NCI-H2227 treated with DMSO at 0.1 percent for 48 hours (cell line): ENCODE measurements at regions not wholly inside any gene's neighbourhood (a gene's known extent, or its start where the extent isn't known, plus 50 kb on each side); places are given as distances from the start of the nearest gene placed in this dataset.
"Not testable (repeated sequence)": the region's sequence is repeated elsewhere in the genome, so short reads cannot be mapped to it uniquely, and the experiment has no call there.

Experiments
- DNase-seq: peaks from one replicate; lab custom pipeline; 2025; lab: John Stamatoyannopoulos, UW

DNA sequence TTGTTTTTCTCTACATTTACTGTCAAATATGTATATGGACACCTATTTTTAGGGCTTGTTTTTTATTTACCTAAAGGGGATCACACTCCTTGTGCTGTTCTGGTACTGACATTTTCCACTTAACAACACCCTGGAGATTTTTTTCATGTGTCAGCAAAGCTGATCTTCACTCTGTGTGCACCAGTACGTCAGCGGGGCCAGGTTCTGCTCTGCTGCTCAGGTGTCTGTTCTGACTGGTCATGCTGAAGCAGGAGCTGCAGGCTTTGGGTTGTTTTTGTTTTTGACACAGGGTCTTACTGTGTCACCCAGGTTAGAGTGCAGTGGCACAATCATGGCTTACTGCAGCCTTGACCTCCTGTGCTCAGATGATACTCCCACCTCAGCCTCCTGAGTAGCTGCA is 81.9 kb upstream of the CCND2 start:
- no peak for DNase-seq

GRCh38 chr12:4191149-4191548 is 82.4 kb upstream of the CCND2 start:
- DNase-seq = no peak

GRCh38 chr12:4190366-4191063 is 83.0 kb upstream of the CCND2 start:
- no peak for DNase-seq

GRCh38 chr12:4189721-4190120 is 83.8 kb upstream of the CCND2 start:
- DNase-seq = no peak

DNA sequence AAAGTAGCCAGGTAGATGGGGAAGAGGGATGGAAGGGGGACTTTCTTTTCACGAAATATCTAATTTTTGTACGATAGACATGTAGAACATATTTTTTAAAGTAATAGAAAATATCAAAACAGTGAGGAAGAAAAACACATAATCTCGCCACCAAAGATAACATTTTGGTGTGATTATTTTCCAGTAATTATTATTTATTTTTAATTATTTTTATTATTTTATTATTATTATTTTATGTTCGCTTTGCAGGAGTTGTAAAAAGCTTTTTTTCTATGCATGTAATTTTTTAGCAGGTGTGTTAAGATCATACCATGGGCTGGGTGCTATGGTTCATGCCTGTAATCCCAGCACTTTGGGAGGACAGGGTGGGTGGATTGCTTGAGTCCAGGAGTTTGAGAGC is 85.6 kb upstream of the CCND2 start:
- DNase-seq = no peak

- DNase-seq = not testable (repeated sequence)
Observed at GRCh38 chr12:4187315-4187714, 86.2 kb upstream of the CCND2 start.

- no peak for DNase-seq
Observed at GRCh38 chr12:4178424-4179170, 95.0 kb upstream of the CCND2 start.

DNA sequence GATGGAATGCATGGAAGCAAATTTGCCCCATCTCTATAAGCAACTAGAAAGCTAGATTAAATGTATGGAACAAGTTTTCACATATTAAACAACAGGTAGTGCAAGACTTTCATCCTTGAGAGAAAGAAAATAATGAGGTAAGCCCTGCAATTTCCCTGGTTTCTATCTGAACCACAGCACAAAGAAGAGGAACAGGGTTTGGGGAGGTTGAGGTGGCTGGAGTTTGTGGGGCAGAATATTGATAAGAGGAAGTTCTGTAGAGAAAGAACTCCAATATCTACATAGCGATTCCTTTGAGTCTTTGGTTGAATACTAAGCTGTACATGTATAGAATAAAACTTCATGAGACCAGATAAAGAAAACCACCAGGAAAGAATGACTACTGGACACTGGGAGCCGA is 96.3 kb upstream of the CCND2 start:
- no peak for DNase-seq

DNA sequence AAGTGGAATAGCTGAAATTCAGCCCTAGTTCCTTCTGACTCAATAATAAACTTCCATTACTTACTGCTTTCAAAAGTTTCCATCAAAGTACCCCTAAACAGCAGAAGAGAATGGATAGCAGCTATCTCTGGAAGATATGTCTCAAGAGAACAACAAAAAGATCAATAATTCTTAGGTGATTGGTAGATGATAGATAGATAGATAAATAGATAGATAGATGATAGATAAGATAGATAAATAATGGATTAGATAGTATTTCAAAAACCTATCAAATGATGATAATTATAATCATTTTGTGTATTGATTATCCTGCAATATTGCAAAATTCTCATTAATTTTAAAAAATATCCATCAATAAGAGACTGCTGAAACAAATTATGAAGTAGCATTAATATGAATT is 97.4 kb upstream of the CCND2 start:
- no peak for DNase-seq

DNA sequence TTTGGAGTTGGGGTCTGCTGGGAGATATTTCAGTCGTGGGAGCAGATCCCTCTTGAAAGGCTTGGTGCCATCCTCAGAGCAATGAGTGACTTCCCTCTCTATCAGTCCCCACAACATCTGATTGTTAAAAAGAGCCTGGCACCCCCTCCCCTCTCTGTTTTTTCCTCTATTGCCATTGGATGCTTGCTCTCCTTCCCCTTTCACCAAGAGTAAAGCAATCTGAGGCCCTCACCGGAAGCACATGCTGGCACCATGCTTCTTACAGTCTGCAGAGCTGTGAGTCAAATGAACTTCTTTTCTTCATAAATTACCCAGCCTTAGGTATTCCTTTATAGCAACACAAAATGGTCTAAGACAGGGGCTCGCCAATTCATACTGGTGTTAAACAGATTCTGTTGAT is 99.1 kb upstream of the CCND2 start:
- DNase-seq = no peak

- DNase-seq = no peak
Observed at GRCh38 chr12:4172999-4173398, 100.6 kb upstream of the CCND2 start.

DNA sequence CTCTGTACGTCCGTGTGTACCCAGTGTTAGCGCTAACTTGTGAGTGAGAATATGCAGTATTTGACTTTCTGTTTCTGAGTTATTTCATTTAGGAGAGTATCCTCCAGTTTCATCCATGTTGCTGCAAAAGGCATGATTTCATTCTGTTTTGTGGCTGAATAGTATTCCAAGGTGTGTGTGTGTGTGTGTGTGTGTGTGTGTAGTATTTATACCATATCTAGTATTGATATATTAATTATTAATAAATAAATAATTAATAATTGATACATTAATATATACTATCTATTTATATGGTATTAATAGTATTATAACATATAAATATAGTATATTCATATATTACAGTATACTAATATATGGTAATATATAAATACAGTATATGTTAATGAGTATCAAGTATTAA is 101.8 kb upstream of the CCND2 start:
- DNase-seq = no peak

DNA sequence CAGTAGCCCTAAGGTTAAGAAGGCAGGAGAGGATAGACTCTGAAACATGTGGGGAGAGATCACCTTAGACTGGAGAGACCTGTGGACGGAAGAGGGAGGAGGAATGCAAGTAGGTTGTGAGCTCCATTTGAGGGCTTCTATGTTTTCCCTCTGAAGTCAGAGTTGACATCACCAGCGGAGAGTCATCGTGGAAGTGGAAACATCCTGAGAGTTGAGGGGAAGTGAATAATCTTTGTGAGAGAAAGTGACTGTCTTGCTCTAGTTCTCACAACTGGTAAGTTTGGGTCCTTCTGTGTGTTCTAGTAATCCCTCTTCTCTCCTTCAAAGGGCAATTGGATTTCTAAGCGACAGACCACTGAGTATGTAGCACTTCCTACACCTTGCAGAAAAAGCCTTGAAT is 103.6 kb upstream of the CCND2 start:
- DNase-seq = no peak

DNA sequence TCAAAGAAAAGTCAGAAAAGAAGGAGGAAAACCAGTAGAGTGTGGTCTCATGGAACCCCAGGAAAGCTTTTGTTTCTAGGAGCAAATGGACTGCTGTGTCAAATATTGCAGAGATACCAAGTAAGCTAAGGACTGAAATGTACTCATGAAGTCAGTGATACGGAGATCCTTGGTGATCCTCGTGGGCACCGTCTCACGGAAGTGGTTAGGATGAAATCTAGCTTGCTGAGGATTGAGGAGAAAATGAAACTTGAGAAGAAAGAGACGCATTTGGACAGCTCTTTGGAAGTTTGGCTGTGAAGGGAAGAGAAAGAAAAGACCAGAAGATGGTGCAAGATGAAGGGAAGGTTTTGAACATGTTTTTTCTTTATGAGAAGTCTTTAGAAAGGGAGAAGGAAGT is 104.0 kb upstream of the CCND2 start:
- DNase-seq = no peak

GRCh38 chr12:4168036-4168435 is 105.5 kb upstream of the CCND2 start:
- no peak for DNase-seq

- no peak for DNase-seq
Observed at GRCh38 chr12:4164559-4165558, 108.7 kb upstream of the CCND2 start.

- no peak for DNase-seq
Observed at GRCh38 chr12:4164188-4164558, 109.4 kb upstream of the CCND2 start.

DNA sequence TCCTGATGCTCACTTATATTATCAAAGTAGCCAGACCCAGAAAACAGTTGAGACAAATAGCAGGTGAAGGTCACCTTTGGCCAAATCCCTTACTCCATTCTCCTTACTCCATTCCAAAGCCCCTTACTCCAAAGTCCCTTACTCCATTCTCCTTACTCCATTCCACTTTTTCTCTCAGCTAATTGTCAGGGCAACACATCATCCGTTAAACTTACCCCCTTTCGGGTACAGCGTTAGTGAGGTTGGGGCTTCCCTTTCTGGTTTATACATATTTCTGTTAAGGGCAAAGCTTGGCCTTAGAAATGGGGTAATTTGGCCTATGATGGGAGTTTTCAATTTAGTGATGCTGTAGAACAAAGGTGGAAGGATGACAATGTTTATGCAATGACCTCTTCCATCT is 111.8 kb upstream of the CCND2 start:
- no peak for DNase-seq

DNA sequence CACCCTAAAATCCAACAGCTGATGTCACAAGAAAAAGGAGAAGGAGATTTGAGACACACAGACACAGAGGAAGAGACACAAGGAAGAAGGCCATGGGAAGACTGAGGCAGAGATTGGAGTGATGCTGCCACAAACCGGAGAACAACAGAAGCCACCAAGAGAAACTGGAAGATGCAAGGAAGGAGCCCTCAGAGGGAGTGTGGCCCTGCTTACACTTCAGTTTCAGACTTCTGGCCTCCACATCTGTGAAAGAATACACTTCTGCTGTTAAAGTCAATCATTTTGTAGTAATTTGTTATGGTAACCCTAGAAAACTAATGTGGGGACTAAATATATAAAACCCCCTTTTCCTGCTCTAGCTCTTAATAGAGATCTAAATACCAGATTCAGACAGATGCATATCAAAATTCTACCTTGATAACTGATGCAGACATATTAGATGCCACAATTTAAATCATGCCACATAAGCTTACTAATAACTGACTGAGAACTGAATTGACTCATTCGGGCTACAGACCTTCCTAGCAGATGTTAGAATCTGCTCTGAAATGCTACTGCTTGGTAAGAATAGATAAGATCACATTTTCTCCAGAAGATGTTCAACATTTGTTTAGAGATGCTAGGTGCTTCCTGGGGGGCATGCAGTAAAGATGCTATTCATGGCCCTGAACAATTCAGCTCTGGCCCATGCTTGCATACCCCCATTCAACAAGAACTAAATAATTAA is 113.1 kb upstream of the CCND2 start:
- no peak for DNase-seq

DNA sequence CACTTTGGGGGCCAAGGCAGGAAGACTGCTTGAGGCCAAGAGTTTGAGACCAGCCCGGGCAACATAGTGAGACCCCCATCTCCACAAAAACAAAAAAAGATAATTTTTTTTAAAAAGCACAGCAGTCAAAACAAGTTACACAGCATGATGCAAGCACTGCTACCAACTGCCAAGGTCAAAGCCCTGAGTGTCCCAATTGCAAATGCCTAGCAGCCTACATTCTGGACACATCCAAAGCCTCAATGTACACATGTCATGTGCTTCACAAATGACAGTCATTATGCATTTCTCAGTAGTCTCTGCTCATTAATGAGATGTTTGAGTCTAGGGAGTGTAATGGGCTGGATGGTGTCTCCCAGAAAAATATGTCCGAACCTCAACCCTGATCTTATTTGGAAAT is 113.7 kb upstream of the CCND2 start:
- no peak for DNase-seq

DNA sequence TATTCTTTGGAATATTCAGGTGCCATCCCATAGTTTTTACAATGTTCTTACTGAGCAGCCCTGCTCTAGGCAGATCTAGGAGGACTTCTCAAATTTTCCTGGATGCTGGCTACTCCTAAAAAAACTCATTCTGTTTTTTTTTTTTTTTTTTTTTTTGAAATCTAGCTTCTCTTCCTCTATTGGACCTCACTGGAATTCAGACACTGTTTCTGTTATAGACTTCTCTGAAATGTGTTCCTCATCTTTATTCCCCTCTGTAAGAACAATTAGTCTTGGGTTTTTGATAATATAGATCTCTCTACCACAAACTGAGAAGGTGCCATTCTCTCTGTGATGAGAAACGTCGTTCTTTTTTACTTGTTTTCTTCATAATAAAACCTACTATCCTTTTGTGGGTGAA is 115.3 kb upstream of the CCND2 start:
- no peak for DNase-seq

GRCh38 chr12:4157122-4157521 is 116.4 kb upstream of the CCND2 start:
- no peak for DNase-seq
